IMR-90 (cell line): ENCODE measurements at regions not wholly inside any gene's neighbourhood (a gene's known extent, or its start where the extent isn't known, plus 50 kb on each side); places are given as distances from the start of the nearest gene placed in this dataset.

Experiments
- ATAC-seq: fragments of 200-7000 bp; cut with Tn5 transposase; 2 replicates; pipeline ENCODE4 v1.9.1; 2020; ENCODE audit warnings: low read depth, mild to moderate bottlenecking, moderate library complexity
- BruUV-seq: library from RNA; stranded (reverse); fragments of 400-500 nt; replicated peaks from 2 replicates; lab custom pipeline; 2021; lab: Mats Ljungman, UMichigan
- CTCF ChIA-PET: fragments of 300-600 bp; formaldehyde crosslinking; extraction: SDS; loops from one replicate; lab custom pipeline; 2021; ENCODE audit warnings: antibody characterized with exemption; lab: Yijun Ruan, JAX
- POLR2A ChIA-PET: fragments of 300-600 bp; sonication (Branson Sonifier 250); formaldehyde crosslinking; loops from one replicate; lab custom pipeline; 2022; ENCODE audit warnings: antibody characterized with exemption; ENCODE audit not compliant: unreplicated experiment; lab: Charles Lee
- DNase-seq: peaks from one replicate; pipeline ENCODE4 v3.0.0; 2013
- H2AFZ ChIP-seq: replicated peaks from 2 replicates; pipeline ENCODE3; 2013; ENCODE audit warnings: low read length, mild to moderate bottlenecking; ENCODE audit not compliant: poor library complexity
- H2AK5ac ChIP-seq: 2 replicates; pipeline ENCODE4 v1.6.1; 2013; ENCODE audit warnings: low read depth, low read length, inconsistent platforms
- H2AK9ac ChIP-seq: replicated peaks from 2 replicates; pipeline ENCODE3; 2013; ENCODE audit warnings: mild to moderate bottlenecking, low read depth, low read length, moderate library complexity; ENCODE audit not compliant: poor library complexity
- H2BK120ac ChIP-seq: 2 replicates; pipeline ENCODE4 v1.6.1; 2013; ENCODE audit warnings: low read depth, low read length, inconsistent platforms
- H2BK15ac ChIP-seq: 3 replicates; pipeline ENCODE4 v1.6.1; 2013; ENCODE audit warnings: low read depth, low read length, inconsistent platforms
- H2BK20ac ChIP-seq: 2 replicates; pipeline ENCODE4 v1.6.1; 2013; ENCODE audit warnings: low read depth, mild to moderate bottlenecking, inconsistent platforms, low read length, moderate library complexity
- H2BK5ac ChIP-seq: 2 replicates; pipeline ENCODE4 v1.6.1; 2013; ENCODE audit warnings: mild to moderate bottlenecking, low read depth, low read length, inconsistent platforms; ENCODE audit not compliant: poor library complexity, severe bottlenecking
- H3K14ac ChIP-seq: replicated peaks from 2 replicates; pipeline ENCODE4 v1.6.1; 2013; ENCODE audit warnings: low read depth, low read length, inconsistent platforms
- H3K18ac ChIP-seq: 2 replicates; pipeline ENCODE4 v1.6.1; 2013; ENCODE audit warnings: low read depth, low read length, control low read depth
- H3K23ac ChIP-seq: 2 replicates; pipeline ENCODE4 v1.6.1; 2013; ENCODE audit warnings: low read depth, low read length, inconsistent platforms
- H3K27ac ChIP-seq: 2 replicates; pipeline ENCODE4 v1.5.1; 2013; ENCODE audit warnings: mild to moderate bottlenecking, control low read depth, low read length; ENCODE audit not compliant: insufficient read depth
- H3K27me3 ChIP-seq: 2 replicates; pipeline ENCODE4 v1.6.1; 2013; ENCODE audit warnings: low read length; ENCODE audit not compliant: control insufficient read depth, insufficient read depth
- H3K36me3 ChIP-seq: 2 replicates; pipeline ENCODE4 v1.6.1; 2013; ENCODE audit warnings: low read length, mixed read lengths; ENCODE audit not compliant: control insufficient read depth, insufficient read depth
- H3K4ac ChIP-seq: 2 replicates; pipeline ENCODE4 v1.6.1; 2013; ENCODE audit warnings: low read depth, low read length, inconsistent platforms
- H3K4me1 ChIP-seq: 2 replicates; pipeline ENCODE4 v1.6.1; 2013; ENCODE audit warnings: low read length, mixed read lengths; ENCODE audit not compliant: control insufficient read depth, insufficient read depth
- H3K4me2 ChIP-seq: 2 replicates; pipeline ENCODE4 v1.6.1; 2013; ENCODE audit warnings: low read depth, mild to moderate bottlenecking, control low read depth, low read length, moderate library complexity
- H3K4me3 ChIP-seq: 2 replicates; pipeline ENCODE4 v1.5.1; 2013; ENCODE audit warnings: low read depth, mild to moderate bottlenecking, control low read depth, low read length, moderate library complexity; ENCODE audit not compliant: insufficient read depth
- H3K56ac ChIP-seq: 2 replicates; pipeline ENCODE4 v1.6.1; 2013; ENCODE audit warnings: low read length, inconsistent platforms; ENCODE audit not compliant: insufficient read depth; ENCODE audit errors: extremely low read depth
- H3K79me1 ChIP-seq, 2 experiments: 2 replicates each; pipeline ENCODE4 v1.6.1; 2013; ENCODE audit warnings: low read length in 2 of 2, inconsistent platforms in 1 of 2, low read depth in 1 of 2
- H3K9ac ChIP-seq: 2 replicates; pipeline ENCODE4 v1.6.1; 2013; ENCODE audit warnings: low read depth, low read length, control low read depth
- H3K9me1 ChIP-seq: 2 replicates; pipeline ENCODE4 v1.6.1; 2013; ENCODE audit warnings: low read length, inconsistent platforms; ENCODE audit not compliant: insufficient read depth
- H3K9me3 ChIP-seq: 2 replicates; pipeline ENCODE4 v1.6.1; 2013; ENCODE audit warnings: low read length; ENCODE audit not compliant: control insufficient read depth, insufficient read depth
- H4K20me1 ChIP-seq: 2 replicates; pipeline ENCODE4 v1.6.1; 2013; ENCODE audit warnings: low read length, inconsistent platforms; ENCODE audit not compliant: insufficient read depth
- H4K5ac ChIP-seq: 2 replicates; pipeline ENCODE4 v1.6.1; 2013; ENCODE audit warnings: mild to moderate bottlenecking, low read depth, low read length, control low read depth
- H4K8ac ChIP-seq, 2 experiments: 2 replicates each; pipeline ENCODE4 v1.6.1; 2013; ENCODE audit warnings: low read depth in 2 of 2, low read length in 2 of 2, control low read depth in 1 of 2, inconsistent platforms in 1 of 2
- H4K91ac ChIP-seq: 2 replicates; pipeline ENCODE4 v1.6.1; 2013; ENCODE audit warnings: low read depth, low read length, inconsistent platforms; ENCODE audit not compliant: insufficient read depth
- CHD1 ChIP-seq: IDR thresholded peaks from 2 replicates; pipeline ENCODE4 v1.6.1; 2012; ENCODE audit warnings: low read depth, low read length, improper control_type of control experiment
- ELK1 ChIP-seq: fragments of 150-350 bp; IDR thresholded peaks from 2 replicates; pipeline ENCODE4 v1.6.1; 2016; ENCODE audit warnings: low read depth, mild to moderate bottlenecking, low read length, moderate library complexity, borderline replicate concordance
- MXI1 ChIP-seq: IDR thresholded peaks from 2 replicates; pipeline ENCODE4 v1.6.1; 2012; ENCODE audit warnings: low read depth, mild to moderate bottlenecking, low read length, moderate library complexity, borderline replicate concordance
- POLR2A ChIP-seq: IDR thresholded peaks from 2 replicates; pipeline ENCODE4 v1.6.1; 2012; ENCODE audit warnings: mild to moderate bottlenecking, low read depth, low read length
- RCOR1 ChIP-seq: IDR thresholded peaks from 2 replicates; pipeline ENCODE4 v1.6.1; 2012; ENCODE audit warnings: mild to moderate bottlenecking, low read length, improper control_type of control experiment; ENCODE audit not compliant: insufficient replicate concordance
- SMC3 ChIP-seq: fragments of 150-350 bp; IDR thresholded peaks from 2 replicates; pipeline ENCODE4 v1.6.1; 2016; ENCODE audit warnings: low read depth, mild to moderate bottlenecking, antibody characterized with exemption, low read length, moderate library complexity
- USF2 ChIP-seq: fragments of 150-350 bp; IDR thresholded peaks from 2 replicates; pipeline ENCODE4 v1.6.1; 2017; ENCODE audit warnings: mild to moderate bottlenecking, antibody characterized with exemption, low read length, low read depth
- WGBS, 2 experiments: methylation state at CpG; one replicate each; pipeline versions ENCODE4 v1.1.5 to v1.1.7; 2013; ENCODE audit warnings: missing lambda C conversion rate in 2 of 2; ENCODE audit not compliant: insufficient read length in 1 of 2; ENCODE audit errors: extremely low coverage in 2 of 2; 5-methylcytosine and 5-hydroxymethylcytosine counted together
- dilution Hi-C: fragments of 300-500 bp; cut with HindIII; formaldehyde crosslinking; loops from one replicate; pipeline ENCODE4 v1.14.3; 2018; ENCODE audit warnings: low sequenced_read_pairs; ENCODE audit not compliant: unreplicated experiment
- in situ Hi-C: fragments of 300-500 bp; cut with MboI; formaldehyde crosslinking; loops from 3 replicates; pipeline ENCODE4 v1.14.3; 2019; ENCODE audit warnings: low sequenced_read_pairs, inconsistent platforms, mixed read lengths
- intact Hi-C: fragments of 100-400 bp; cut with micrococcal nuclease; formaldehyde crosslinking; loops from 2 replicates; pipeline ENCODE4 v1.10.0; 2022

- H2AFZ ChIP-seq, result no peak overlapping the region
- no TSS peak for BruUV-seq
- H3K4me1 ChIP-seq, result no peaks in the 10 kb centered on the region
- POLR2A ChIA-PET, result no interaction called here
- no peak overlapping the region for H2AK5ac ChIP-seq
- no peak overlapping the region for H2AK9ac ChIP-seq
- no peak overlapping the region for H3K27ac ChIP-seq
- H4K91ac ChIP-seq, result no peak overlapping the region
- no peaks in the 10 kb centered on the region for H3K79me1 ChIP-seq
- no peaks in the 10 kb centered on the region for H4K20me1 ChIP-seq
- H2BK15ac ChIP-seq, result no peak overlapping the region
- TF ChIP-seq ELK1 (no peak), POLR2A (no peak), USF2 (no peak), CHD1 (no peak), MXI1 (no peak), SMC3 (no peak), RCOR1 (no peak)
- H3K9me3 ChIP-seq, result no peaks in the 10 kb centered on the region
- no peak overlapping the region for H3K4me3 ChIP-seq
- H3K4ac ChIP-seq, result no peak overlapping the region
- peaks cover 61% of the 10 kb centered on the region for H3K27me3 ChIP-seq
- H3K4me2 ChIP-seq, result no peak overlapping the region
- 0 out of 2 replicates have a peak, but pooled peaks cover 4% of the 10 kb centered on the region for H3K9me1 ChIP-seq
- H3K36me3 ChIP-seq, result no peaks in the 10 kb centered on the region
- H2BK20ac ChIP-seq, result no peak overlapping the region
- H3K14ac ChIP-seq, result no peak overlapping the region
- WGBS, 2 experiments, result 48% methylated on average over 5 of the region's 13 CpGs; no CpG with 5 or more reads in 1 of the 2 experiments
- no peak overlapping the region for H3K23ac ChIP-seq
- no peak overlapping the region for H4K5ac ChIP-seq
- H2BK5ac ChIP-seq, result no peak overlapping the region
- H2BK120ac ChIP-seq, result no peak overlapping the region
- intact Hi-C loops (no loop called here), in situ Hi-C loops (no loop called here), dilution Hi-C loops (no loop called here)
- no peak overlapping the region for H3K56ac ChIP-seq
- CTCF ChIA-PET, result no interaction called here
- no peak overlapping the region for H4K8ac ChIP-seq
- H3K18ac ChIP-seq, result no peak overlapping the region
- DNase-seq (no peak), ATAC-seq (no peak)
- no peak overlapping the region for H3K9ac ChIP-seq
Measured at GRCh38 chr5:1661311-1661710, 137.6 kb upstream of the LPCAT1 start.
